OCI-LY3 (cell line): ENCODE measurements at regions not wholly inside any gene's neighbourhood (a gene's known extent, or its start where the extent isn't known, plus 50 kb on each side); places are given as distances from the start of the nearest gene placed in this dataset.

ENCODE experiments used
- H2AFZ ChIP-seq: fragments of 200-600, 300-600 bp; shearing (Covaris generic); 2 replicates; pipeline ENCODE4 v1.6.0; 2014; ENCODE audit warnings: antibody characterized with exemption, low read depth, low read length
- H3K27ac ChIP-seq: fragments of 200-600, 300-600 bp; sonication (generic); 2 replicates; pipeline ENCODE4 v1.5.1; 2014; ENCODE audit warnings: mild to moderate bottlenecking, low read length, moderate library complexity, mixed read lengths
- H3K27me3 ChIP-seq: fragments of 200-600, 300-600 bp; sonication (generic); 2 replicates; pipeline ENCODE4 v1.6.1; 2014; ENCODE audit warnings: low read depth, low read length, mixed read lengths
- H3K36me3 ChIP-seq: fragments of 200-600, 300-600 bp; sonication (generic); replicated peaks from 2 replicates; pipeline ENCODE3; 2014; ENCODE audit warnings: low read depth, low read length, mixed read lengths
- H3K4me1 ChIP-seq: fragments of 300-600, 200-600 bp; sonication (generic); 2 replicates; pipeline ENCODE4 v1.6.1; 2014; ENCODE audit warnings: low read length, mixed read lengths
- H3K4me2 ChIP-seq: fragments of 200-600, 300-600 bp; sonication (generic); 2 replicates; pipeline ENCODE4 v1.6.1; 2014; ENCODE audit warnings: low read length, mixed read lengths
- H3K4me3 ChIP-seq: fragments of 300-600, 200-600 bp; sonication (generic); 2 replicates; pipeline ENCODE4 v1.5.1; 2014; ENCODE audit warnings: antibody characterized with exemption, mild to moderate bottlenecking, low read length, moderate library complexity
- H3K79me2 ChIP-seq: fragments of 300-600, 200-600 bp; shearing (Covaris generic); 2 replicates; pipeline ENCODE4 v1.6.1; 2014; ENCODE audit warnings: mild to moderate bottlenecking, low read length, mixed read lengths
- H3K9ac ChIP-seq: fragments of 300-600, 200-600 bp; shearing (Covaris generic); 2 replicates; pipeline ENCODE4 v1.6.0; 2014; ENCODE audit warnings: mild to moderate bottlenecking, low read length, moderate library complexity
- H3K9me3 ChIP-seq: fragments of 200-600, 300-600 bp; shearing (Covaris generic); 2 replicates; pipeline ENCODE4 v1.6.1; 2014; ENCODE audit warnings: low read length, mixed read lengths; ENCODE audit not compliant: insufficient read depth
- H4K20me1 ChIP-seq: fragments of 200-600, 300-600 bp; sonication (generic); 2 replicates; pipeline ENCODE4 v1.6.1; 2016; ENCODE audit warnings: low read length, mixed read lengths; ENCODE audit not compliant: insufficient read depth
- CTCF ChIP-seq: fragments of 200-600, 300-600 bp; sonication (generic); IDR thresholded peaks from 2 replicates; pipeline ENCODE4 v1.5.1; 2014; ENCODE audit warnings: antibody characterized with exemption, low read length, low read depth
- EZH2phosphoT487 ChIP-seq: fragments of 200-600 bp; shearing (Covaris generic); IDR thresholded peaks from 2 replicates; pipeline ENCODE4 v1.6.1; 2018; ENCODE audit warnings: antibody characterized with exemption, mixed run types, low read depth

- no peaks in the 10 kb centered on the region for H3K27me3 ChIP-seq
- H3K9ac ChIP-seq = no peak overlapping the region
- no peaks in the 10 kb centered on the region for H3K79me2 ChIP-seq
- H2AFZ ChIP-seq = no peak overlapping the region
- H3K4me2 ChIP-seq = no peak overlapping the region
- H4K20me1 ChIP-seq = no peaks in the 10 kb centered on the region
- no peaks in the 10 kb centered on the region for H3K9me3 ChIP-seq
- no peak overlapping the region for H3K4me3 ChIP-seq
- no peak overlapping the region for H3K27ac ChIP-seq
- peaks cover 4% of the 10 kb centered on the region for H3K4me1 ChIP-seq
- peaks cover 3% of the 10 kb centered on the region for H3K36me3 ChIP-seq
- no peak for TF ChIP-seq CTCF
- no peak for TF ChIP-seq EZH2phosphoT487
Measured at GRCh38 chr1:82273816-82274215, 473.1 kb downstream of the ADGRL2 start.

- H3K27me3 ChIP-seq = no peaks in the 10 kb centered on the region
Measured at GRCh38 chr1:82269431-82269830, 468.7 kb downstream of the ADGRL2 start.

GRCh38 chr1:82268826-82269225 lies 468.1 kb downstream of the ADGRL2 start:
- no peak overlapping the region for H3K9ac ChIP-seq
- no peaks in the 10 kb centered on the region for H3K36me3 ChIP-seq
- H3K4me1 ChIP-seq = no peaks in the 10 kb centered on the region
- H3K79me2 ChIP-seq = no peaks in the 10 kb centered on the region
- H2AFZ ChIP-seq = no peak overlapping the region
- no peak overlapping the region for H3K4me3 ChIP-seq
- TF ChIP-seq CTCF = no peak
- no peak overlapping the region for H3K4me2 ChIP-seq
- H3K27ac ChIP-seq = no peak overlapping the region
- H3K9me3 ChIP-seq = no peaks in the 10 kb centered on the region
- H4K20me1 ChIP-seq = no peaks in the 10 kb centered on the region
- H3K27me3 ChIP-seq = no peaks in the 10 kb centered on the region

More at GRCh38 chr1:82269431-82269830, 468.7 kb downstream of the ADGRL2 start:
- H2AFZ ChIP-seq = no peak overlapping the region
- no peaks in the 10 kb centered on the region for H4K20me1 ChIP-seq
- H3K9me3 ChIP-seq = no peaks in the 10 kb centered on the region
- no peaks in the 10 kb centered on the region for H3K36me3 ChIP-seq
- H3K4me2 ChIP-seq = no peak overlapping the region
- TF ChIP-seq EZH2phosphoT487 (no peak), CTCF (no peak)
- no peak overlapping the region for H3K4me3 ChIP-seq
- no peak overlapping the region for H3K27ac ChIP-seq
- H3K4me1 ChIP-seq = no peaks in the 10 kb centered on the region
- no peaks in the 10 kb centered on the region for H3K79me2 ChIP-seq
- H3K9ac ChIP-seq = no peak overlapping the region

- no peaks in the 10 kb centered on the region for H3K36me3 ChIP-seq
- no peaks in the 10 kb centered on the region for H4K20me1 ChIP-seq
- no peak overlapping the region for H3K27ac ChIP-seq
- no peaks in the 10 kb centered on the region for H3K79me2 ChIP-seq
- no peak overlapping the region for H2AFZ ChIP-seq
- H3K4me1 ChIP-seq = no peaks in the 10 kb centered on the region
- no peak for TF ChIP-seq EZH2phosphoT487
- no peak for TF ChIP-seq CTCF
- no peak overlapping the region for H3K4me3 ChIP-seq
- no peaks in the 10 kb centered on the region for H3K9me3 ChIP-seq
- no peak overlapping the region for H3K9ac ChIP-seq
- no peaks in the 10 kb centered on the region for H3K27me3 ChIP-seq
- H3K4me2 ChIP-seq = no peak overlapping the region
Measured at GRCh38 chr1:82266351-82266750, 465.6 kb downstream of the ADGRL2 start.
